Cerebellar nuclear complex (tissue), 1 donor: ENCODE measurements at regions not wholly inside any gene's neighbourhood (a gene's known extent, or its start where the extent isn't known, plus 50 kb on each side); places are given as distances from the start of the nearest gene placed in this dataset.

ENCODE experiments used
- DNase-seq, 2 experiments: peaks; one replicate each; lab custom pipeline; 2025; lab: John Stamatoyannopoulos, UW

DNA sequence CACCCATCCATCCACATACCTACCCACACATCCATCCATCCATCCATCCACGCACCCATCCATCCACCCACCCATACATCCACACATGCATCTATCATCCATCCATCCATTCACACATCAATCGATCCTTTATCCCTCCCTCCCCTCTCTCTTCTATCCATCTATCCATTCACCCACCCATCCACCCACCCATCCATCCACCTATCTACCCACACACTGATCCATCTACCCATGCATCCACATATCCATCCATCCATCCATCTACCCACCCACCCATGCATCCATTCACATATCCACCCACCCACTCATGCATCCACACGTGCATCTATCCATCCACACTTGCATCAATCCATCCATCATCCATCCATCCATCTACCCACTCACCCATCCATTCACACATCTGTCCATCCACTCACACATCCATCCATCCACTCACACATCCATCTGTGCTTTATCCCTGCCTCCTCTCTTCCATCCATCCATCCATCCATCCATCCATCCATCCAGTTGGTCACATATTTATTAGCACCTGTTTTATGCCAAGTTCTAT is 366.1 kb downstream of the CTTN start:
- DNase-seq, result no peak

DNA sequence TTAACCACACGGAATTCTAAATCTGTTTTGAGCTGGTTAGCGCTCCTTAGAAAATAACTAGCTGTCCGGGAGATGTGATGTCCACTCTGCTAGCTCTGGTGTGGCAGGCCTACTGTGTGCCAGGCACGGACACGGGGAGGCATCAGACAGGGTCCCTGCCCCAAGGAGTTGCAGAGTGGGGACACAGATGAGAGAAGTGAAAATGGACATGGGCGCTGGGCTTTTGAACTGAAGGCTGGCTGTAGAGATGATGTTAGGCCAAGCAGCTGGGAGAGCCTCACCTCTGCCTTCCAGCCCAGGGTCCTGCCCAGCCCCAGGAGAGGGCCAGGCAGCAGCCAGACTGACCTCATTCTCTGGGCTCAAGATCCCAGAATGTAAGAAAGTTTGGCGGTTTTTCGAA is 368.6 kb downstream of the CTTN start:
- DNase-seq, result no peak

DNA sequence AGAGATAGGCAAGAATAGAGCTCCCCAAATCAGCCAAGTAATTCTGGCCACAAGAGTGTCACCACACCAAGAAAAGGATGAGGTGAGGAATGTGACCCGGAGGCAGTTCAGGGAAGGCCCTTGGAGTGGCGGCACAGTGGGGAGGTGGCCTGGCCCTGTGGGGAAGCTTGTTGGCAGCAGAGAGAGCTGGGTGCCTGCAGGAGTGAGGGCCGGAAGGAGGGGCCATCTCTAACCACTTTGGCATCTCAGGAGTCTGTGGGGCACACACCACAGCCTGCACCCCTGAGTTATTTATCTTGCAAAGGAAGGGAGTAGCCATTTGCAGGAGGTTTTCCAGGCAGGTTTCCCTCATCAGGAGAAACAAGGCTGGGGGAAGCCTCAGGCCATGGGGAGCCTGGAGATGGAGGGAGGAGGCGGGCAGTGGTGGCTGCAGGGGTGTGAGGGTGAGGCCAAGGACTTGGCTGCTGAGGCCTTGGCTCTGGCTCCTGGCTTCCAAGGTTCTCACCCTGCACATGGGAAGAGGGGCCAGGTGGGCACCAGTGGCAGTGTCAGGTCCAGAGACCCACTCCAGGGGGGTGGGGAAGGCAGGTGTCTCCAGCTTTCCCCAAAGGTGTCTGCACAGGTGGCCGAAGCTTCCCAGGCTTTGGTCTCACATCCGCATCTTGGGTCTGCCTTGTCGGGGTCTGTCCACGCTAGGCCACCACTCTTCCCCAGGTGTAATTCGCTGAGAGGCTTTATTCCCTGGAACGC is 370.2 kb downstream of the CTTN start:
- no peak for DNase-seq

DNA sequence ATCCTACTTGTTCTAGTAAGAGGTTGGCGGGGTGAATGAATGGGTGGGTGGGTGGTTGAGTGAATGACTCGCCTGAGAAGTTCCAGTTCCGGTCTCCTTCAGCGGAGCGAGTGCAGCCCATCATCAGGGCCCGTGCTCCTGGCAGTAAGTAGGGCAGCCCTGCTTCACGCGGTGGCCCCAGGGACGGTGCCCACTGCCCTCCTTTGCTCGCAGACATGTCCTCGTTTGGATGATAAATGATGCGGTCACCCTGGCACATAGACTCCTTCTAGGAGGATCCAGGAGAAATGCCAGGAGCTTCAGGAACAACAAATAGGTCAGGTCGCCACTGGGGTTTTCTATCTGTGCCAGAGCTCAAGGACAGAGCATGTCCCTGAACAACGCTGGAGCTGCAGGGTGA is 370.8 kb downstream of the CTTN start:
- DNase-seq, result peak in 1 of 2 experiments; percentile 45

DNA sequence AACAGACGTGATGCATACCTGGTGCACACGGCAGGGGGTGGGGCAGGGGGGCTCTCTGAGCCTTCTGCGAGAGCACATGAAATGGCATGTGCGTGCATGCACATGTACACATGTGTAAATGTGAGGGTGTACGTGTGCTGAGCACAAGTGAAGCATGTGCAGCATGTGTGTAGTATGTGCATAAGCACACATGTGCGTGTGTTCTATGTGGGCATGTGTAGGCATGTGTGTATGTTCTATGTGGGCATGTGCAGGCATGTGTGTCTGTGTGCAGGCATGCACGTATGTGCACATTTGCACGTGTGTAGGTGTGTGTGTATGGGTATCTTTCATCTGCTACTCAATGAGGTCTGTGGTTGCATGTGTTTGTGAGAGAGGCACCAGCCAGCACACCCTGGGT is 371.2 kb downstream of the CTTN start:
- no peak for DNase-seq

DNA sequence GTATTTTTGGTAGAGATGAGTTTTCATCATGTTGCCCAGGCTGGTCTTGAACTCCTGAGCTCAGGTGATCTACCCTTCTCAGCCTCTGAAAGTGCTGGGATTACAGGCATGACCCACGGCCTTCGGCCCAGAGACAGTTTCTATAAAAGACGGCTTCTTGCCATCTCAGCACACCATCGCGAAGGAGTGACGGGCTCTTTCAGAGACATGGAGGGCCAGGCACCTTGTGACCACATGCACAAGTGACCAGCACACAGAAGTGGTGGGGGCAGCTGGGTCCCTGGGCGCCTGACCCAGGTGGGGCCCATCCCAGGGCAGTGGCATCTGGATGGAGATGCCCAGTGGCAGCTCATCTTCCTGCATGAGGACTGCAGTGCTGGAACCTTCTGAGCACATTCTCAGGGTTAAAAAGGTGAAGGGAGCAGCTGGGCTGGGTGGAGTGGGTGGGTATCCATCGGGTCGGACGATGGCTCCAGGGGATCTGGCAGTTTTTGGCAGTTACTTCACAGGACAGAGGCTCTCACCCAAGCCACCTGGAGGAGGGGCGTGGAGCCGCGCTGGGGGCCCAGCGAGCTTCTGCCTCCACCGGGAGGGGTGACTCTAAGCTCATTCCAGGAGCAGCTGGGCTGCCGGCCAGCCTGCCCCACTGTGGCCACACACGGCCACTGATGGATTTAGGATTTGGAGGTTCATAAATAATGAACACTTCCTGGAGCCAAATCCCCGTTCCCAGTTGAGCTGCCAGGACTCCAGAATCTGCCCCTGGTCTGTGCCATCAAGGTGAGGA is 373.0 kb downstream of the CTTN start:
- DNase-seq, result no peak

DNA sequence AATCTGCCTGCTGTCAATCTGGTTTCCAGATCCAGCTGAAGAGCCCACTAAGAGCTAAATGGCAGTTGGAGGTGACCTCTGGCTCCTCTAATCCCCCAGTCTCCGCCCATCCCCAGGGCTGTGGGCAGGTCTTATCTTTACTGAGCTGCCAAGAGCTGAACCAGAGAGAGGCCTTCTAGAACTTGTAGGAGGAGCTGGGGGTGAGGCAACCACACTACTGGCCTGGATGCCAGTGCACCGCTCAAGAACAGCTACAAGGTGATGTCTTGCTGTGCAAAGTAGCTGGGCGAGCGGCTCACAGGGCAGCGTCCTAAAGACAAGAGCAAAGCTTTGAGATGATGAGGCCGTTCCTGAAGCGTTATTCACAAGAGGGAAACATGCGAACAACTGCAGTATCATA is 374.6 kb downstream of the CTTN start:
- no peak for DNase-seq

DNA sequence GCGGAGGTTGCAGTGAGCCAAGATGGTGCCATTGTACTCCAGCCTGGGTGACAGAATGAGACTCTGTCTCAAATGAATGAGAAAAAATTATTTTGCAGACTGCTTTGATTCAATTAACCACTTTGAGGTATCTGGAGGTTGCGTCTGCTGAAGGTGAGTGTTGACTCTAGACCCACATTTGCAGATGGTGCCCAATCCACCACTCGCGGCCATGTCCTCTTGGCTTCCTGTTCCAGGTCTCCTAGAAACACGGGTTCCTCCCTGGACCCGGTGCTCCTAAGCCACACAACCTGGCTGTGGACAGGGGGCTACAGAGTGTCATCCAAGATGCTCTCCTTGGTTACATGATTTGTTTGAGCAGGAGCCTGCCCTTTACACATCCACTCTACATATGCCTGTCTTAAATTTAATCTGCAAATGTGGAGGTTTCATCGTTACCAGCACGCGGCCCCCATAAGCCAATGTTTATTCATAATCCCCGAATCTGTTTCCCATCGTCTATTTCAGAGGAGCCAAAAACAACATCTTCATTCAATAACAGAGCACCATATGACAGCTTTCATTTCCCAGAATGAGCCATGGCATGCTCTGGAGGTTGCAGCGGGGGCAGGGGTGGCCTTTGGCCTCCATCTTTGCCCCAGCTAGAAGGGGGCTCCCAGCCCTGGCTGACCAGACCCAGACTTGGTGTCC is 377.2 kb downstream of the CTTN start:
- DNase-seq, result no peak

DNA sequence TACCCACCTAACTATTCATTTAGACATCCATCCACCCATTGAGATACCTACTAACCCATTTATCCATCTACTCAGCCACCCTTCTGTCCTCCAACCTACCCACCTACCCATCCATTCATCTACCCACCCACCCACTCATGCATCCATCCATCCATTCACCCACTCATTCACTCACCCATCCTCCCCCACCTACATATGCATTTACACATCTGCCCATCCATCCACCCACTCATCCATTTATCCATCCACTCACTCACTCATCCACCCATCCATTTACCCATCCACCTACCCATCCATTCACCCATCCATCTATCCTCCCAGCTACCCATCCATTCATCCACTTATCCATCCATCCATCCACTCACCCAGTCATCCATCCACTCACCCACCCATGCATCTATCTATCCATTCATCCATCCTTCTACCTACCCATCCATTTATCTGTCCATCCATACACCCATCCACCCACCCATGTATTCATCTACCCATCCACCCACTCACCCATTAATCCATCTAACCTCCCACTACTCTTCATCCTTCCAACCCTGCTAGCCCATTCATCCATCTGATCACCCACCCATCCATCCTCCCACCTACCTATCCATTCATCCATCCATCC is 378.7 kb downstream of the CTTN start:
- no peak for DNase-seq

DNA sequence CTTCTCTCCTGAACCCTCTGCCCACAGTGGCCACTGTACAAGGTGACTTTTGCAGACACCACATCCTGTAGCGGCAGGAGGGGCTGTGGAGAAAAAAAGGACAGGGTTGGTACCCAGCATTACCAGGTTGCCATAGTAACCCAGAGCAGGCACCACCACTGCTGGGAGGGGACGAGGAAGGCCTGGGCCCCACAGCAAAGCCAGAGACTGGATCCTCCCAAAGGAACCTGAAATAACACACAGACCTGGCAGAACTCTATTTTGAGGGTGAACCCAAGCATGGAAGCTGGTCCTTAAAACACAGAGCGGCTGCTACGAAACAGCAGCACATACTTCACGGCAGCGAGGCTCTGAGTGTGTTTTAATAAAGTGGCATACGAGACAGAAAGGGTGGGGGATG is 380.6 kb downstream of the CTTN start:
- no peak for DNase-seq

DNA sequence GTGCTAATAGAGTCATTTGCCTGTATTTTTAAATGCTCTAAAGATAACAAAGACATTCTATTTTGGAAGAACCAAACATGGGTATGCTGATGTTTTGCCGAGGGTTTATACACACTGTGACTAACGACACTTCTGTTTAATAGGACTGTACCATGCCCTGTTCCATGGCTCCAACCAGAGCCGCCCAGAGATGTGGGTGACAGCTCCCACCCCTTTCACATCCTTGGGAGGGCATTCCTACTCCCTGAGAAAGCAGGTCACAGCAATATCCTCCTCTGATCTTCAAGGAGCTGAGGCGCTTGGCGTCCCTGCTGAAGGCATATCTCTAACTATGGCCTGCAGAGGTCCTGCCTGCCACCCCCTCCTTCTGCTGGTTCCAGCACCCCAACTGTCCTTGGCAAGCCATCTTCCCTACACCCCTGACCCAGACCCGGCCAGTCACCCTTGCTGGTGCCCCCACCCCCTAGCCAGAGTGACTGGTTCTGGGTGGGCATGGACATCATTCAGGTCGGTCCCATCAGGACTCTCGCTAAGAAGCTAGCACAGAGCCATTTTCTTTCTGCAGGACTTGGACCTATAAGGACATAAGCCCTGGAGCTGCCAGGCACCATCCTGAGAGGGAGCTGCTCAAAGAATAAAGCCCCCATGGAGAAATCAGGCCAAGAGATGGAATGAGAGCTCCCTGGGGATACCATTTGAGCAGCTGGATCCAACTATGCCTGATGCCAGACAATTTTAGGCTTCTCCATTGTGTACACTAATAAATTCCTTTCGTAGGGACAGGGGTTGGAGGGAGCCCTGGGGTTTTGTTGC is 381.3 kb downstream of the CTTN start:
- no peak for DNase-seq

DNA sequence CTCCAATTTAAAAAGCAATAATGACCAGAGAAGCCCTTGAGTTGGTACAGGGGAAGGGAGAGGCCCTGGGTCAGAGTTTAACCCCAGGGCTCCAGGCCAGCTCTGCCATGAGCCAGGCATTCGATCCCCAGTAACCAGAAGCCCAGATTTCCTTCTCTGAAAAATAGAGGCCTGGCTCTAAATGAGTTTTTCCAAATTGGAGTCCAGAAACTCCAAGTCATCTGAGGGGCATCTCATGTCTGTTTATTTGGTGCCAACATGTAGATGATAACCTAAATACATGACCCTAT is 381.9 kb downstream of the CTTN start:
- no peak for DNase-seq

DNA sequence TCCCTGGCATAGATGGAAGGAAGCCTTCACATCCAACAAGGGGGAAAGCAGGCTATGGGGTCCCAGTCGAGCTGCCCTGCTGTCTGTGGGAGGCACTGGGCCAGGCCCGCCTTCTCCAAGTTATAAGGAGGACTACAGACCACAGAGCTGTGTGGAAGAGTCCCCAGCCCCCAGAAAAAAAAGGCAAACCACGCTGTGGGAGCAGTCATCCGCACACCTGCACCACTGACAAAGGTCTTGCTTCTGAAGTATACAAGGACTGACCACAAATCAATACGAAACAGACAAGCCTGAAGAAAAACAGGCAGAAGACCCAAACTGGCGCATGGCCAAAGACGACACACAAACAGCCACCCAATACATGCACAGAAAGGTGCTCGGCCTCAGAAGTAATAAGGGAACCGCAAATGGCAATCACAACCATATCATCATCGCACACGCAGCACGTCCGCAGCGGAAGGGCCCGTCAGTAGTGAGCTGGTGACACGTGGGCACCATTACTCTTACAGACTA is 384.1 kb downstream of the CTTN start:
- DNase-seq, result no peak

DNA sequence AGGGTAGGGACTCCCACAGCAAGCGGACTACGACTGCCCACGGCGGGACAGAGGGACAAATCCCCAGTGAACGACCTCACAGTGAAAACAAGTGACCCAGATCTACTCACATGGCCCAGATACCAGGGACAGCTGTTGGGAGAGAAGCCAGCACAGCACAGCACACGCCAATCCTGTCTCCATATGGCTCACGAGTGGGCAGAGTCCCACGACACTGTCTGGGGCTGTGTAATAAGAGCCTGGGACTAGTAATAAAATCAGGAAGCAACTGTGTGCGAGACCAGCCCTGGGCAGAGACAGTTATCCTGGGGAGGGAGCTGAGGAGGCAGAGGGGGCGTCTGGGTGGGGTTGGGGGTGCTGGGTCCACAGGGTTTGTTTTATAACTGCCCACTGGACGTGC is 385.0 kb downstream of the CTTN start:
- no peak for DNase-seq

DNA sequence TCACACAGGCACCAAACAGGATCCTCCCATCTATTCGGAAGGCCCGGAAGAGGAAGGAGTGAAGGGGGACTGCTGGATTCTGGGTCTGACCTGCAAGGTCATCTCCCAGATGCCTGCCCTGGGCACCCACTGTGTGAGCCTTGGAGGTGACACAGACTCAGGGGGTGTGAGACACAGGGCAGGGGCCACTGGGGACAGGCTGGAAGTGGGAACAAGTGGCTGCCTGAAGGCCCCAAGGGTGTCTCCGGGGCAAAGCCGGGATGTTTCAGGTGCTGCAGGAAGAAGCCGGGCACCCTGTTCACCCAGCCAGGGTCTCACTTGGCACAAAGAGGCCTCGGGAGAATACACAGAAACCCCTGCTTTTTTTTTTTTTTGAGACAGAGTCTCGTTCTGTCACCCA is 385.5 kb downstream of the CTTN start:
- no peak for DNase-seq

DNA sequence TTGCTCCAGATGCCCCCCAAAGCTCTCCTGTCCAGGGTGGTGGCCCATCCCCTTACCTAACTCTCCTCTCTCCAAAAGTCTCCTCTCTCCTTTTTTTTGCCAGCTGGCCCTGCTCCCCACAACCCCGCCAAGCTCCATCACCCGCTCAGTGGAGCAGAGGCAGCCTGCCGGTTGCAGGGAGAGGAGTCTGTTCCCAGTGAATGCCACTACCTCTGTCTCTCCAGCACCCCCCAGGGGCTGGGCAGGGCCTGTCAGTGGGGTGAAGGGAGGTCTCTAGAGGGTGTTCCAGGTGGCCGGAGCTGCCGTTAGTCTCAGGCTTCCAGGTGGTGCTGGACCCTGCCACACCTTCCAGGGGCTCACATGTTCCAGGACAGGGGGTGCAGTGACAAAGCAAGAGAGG is 387.0 kb downstream of the CTTN start:
- no peak for DNase-seq

DNA sequence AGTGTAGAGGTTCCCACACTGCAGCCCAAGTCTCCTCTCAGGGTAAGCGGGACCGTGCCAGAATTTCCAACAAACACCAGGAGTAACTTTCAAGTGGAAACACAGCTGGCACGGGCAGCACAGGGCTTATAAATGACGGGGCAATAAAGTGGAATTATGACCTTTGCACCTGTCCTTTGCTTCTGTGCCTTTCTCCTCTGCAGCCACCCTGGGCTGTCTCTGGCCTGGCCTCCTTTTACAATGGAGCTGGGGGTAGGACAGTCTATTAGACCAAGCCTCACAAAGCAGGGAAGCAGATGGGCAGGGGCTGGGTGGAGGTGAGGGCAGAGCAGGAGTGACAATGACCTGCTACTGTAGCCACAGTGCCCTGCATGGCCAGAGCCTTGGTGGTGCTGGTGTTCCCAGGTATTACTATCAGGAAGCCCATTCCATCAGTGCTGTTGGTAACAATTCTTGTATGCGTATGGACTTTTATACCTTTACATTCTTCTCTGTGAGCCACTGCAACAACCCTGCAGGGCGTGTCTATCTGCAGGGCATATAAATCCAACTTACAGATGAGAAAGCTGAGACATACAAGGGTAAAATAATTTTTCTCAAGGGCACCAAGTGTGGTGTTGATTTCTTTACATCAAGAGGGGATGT is 387.8 kb downstream of the CTTN start:
- no peak for DNase-seq

DNA sequence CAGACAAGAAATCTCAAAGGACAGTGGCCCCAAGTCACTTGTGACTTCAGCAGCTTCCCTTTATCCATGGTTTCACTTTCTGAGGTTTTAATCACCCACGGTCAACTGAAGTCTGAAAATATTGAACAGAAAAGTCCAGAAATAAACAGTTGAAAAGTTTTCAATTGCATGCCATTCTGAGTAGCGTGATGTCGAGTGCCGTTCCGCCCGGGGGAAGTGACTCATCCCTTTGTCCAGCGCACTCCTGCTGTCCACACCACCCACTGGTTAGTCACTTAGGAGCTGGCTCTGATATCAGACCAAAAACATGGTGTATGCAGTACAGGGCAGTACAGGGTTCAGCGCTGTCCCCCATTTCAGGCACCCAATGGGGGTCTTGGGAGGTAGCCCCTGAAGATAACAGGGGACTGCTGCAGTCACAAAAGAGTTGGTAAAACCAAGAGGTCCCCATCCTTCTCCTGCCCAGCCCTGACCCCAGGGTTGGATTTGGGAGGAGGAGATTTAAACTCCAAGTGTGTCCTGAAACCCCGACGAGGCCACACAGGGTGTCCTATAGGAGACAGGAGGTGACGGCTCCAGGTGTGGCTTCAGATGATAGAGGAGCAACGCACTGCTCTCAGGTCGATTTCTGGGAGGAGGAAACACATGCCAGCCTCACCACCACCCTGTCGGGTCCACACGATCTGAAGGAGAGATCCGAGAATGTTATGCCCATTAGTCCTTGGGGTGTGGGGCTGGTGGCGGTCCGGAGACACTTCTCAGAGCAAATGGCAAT is 390.1 kb downstream of the CTTN start:
- no peak for DNase-seq

DNA sequence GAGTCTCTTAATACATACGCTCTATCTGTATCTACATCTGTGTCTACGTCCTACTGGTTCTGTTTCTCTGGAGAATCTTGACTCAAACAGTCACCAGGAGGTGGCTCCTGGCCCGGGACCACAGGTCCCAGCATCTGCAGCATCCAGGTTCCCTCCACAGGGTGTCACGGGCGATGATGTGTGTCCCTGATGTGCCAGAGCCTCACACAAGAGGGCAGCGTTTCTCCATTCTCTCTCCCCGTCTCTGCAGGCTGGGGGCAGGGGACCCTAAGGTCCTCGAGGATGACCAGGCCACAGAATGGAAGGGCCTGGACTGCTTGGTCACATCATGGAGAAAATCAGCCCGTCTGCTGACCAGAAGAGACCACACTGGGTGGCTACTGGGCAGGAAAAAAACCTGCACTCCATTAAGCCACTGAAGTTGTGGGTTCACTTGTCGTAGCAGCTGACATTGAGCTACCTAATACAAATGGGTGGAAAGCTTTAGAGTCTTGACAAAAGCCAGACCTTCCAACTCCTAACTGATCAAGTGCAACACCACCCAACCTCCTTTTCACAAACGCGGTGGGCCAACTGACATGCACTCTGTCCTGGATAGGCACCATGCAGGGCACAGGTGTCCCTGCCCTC is 392.5 kb downstream of the CTTN start:
- DNase-seq, result no peak
